ENCODE measurements at regions not wholly inside any gene's neighbourhood (a gene's known extent, or its start where the extent isn't known, plus 50 kb on each side); places are given as distances from the start of the nearest gene placed in this dataset.

- POLR2A ChIA-PET: no interaction called here
- no peak for TF ChIP-seq EZH2 (IDR thresholded peaks at IDR 0.05; ENCODE audit: borderline replicate concordance, insufficient read depth, low read depth, low read length, poor library complexity, severe bottlenecking)
- TF ChIP-seq CTCF (IDR thresholded peaks at IDR 0.05): no peak
- no peak overlapping the region for H3K27ac Mint-ChIP-seq
- H3K4me3 Mint-ChIP-seq: no peak overlapping the region
- Histone ChIP-seq H3K9me3 (ENCODE audit: control extremely low read depth in 1 of 3, control insufficient read depth in 2 of 3, insufficient read depth in 1 of 3, low read length in 2 of 3) (no peaks in the 10 kb centered on the region), H3K36me3 (replicated peaks in 1 of 2; ENCODE audit: control extremely low read depth in 1 of 2, control insufficient read depth in 1 of 2, extremely low read depth in 1 of 2, insufficient read depth in 2 of 2, low read length in 1 of 2) (no peaks in the 10 kb centered on the region), H4K20me1 (ENCODE audit: control insufficient read depth, insufficient read depth, low read length, poor library complexity, severe bottlenecking) (no peaks in the 10 kb centered on the region), H3K79me2 (ENCODE audit: control insufficient read depth, insufficient read depth, low read length) (no peaks in the 10 kb centered on the region), H2AFZ (ENCODE audit: insufficient read depth, low read depth, low read length, poor library complexity, severe bottlenecking) (no peak overlapping the region), H3K9ac (ENCODE audit: low read length) (no peak overlapping the region), H3K4me1 (ENCODE audit: control insufficient read depth in 2 of 2, insufficient read depth in 2 of 2, low read length in 2 of 2) (no peaks in the 10 kb centered on the region), H3K4me2 (replicated peaks; ENCODE audit: low read depth, low read length, poor library complexity, severe bottlenecking) (no peak overlapping the region), H3K27ac (ENCODE audit: low read length in 2 of 2) (no peak overlapping the region), H3K4me3 (ENCODE audit: control extremely low read depth in 1 of 5, extremely low read depth in 1 of 5, insufficient read depth in 1 of 5, low read depth in 2 of 5, low read length in 4 of 5) (no peak overlapping the region), H3K27me3 (replicated peaks in 1 of 4; ENCODE audit: control extremely low read depth in 1 of 4, control insufficient read depth in 3 of 4, insufficient read depth in 4 of 4, low read length in 3 of 4) (no peaks in the 10 kb centered on the region)
- H3K27me3 Mint-ChIP-seq: no peaks in the 10 kb centered on the region
- no peaks in the 10 kb centered on the region for H3K4me1 Mint-ChIP-seq
- ATAC-seq (ENCODE audit: low read depth) (no peak), DNase-seq (no peak)
- CTCF ChIA-PET: no interaction called here
- peaks cover 10% of the 10 kb centered on the region for H3K9me3 Mint-ChIP-seq (ENCODE audit: insufficient read depth)
- intact Hi-C loops (cut with micrococcal nuclease): no loop called here
These were observed 87.5 kb upstream of the PTPRD start for GRCh38 chr9:10700291-10700690.

- no peak for TF ChIP-seq EZH2 (IDR thresholded peaks at IDR 0.05; ENCODE audit: borderline replicate concordance, insufficient read depth, low read depth, low read length, poor library complexity, severe bottlenecking)
- TF ChIP-seq CTCF (IDR thresholded peaks at IDR 0.05): no peak
- peaks cover 10% of the 10 kb centered on the region for H3K9me3 Mint-ChIP-seq (ENCODE audit: insufficient read depth)
- Histone ChIP-seq H3K9ac (ENCODE audit: low read length) (no peak overlapping the region), H3K36me3 (replicated peaks in 1 of 2; ENCODE audit: control extremely low read depth in 1 of 2, control insufficient read depth in 1 of 2, extremely low read depth in 1 of 2, insufficient read depth in 2 of 2, low read length in 1 of 2) (no peaks in the 10 kb centered on the region), H2AFZ (ENCODE audit: insufficient read depth, low read depth, low read length, poor library complexity, severe bottlenecking) (no peak overlapping the region), H4K20me1 (ENCODE audit: control insufficient read depth, insufficient read depth, low read length, poor library complexity, severe bottlenecking) (no peaks in the 10 kb centered on the region), H3K4me1 (ENCODE audit: control insufficient read depth in 2 of 2, insufficient read depth in 2 of 2, low read length in 2 of 2) (no peaks in the 10 kb centered on the region), H3K9me3 (ENCODE audit: control extremely low read depth in 1 of 3, control insufficient read depth in 2 of 3, insufficient read depth in 1 of 3, low read length in 2 of 3) (no peaks in the 10 kb centered on the region), H3K4me3 (ENCODE audit: control extremely low read depth in 1 of 5, extremely low read depth in 1 of 5, insufficient read depth in 1 of 5, low read depth in 2 of 5, low read length in 4 of 5) (no peak overlapping the region), H3K27ac (ENCODE audit: low read length in 2 of 2) (no peak overlapping the region), H3K79me2 (ENCODE audit: control insufficient read depth, insufficient read depth, low read length) (no peaks in the 10 kb centered on the region), H3K4me2 (replicated peaks; ENCODE audit: low read depth, low read length, poor library complexity, severe bottlenecking) (no peak overlapping the region), H3K27me3 (replicated peaks in 1 of 4; ENCODE audit: control extremely low read depth in 1 of 4, control insufficient read depth in 3 of 4, insufficient read depth in 4 of 4, low read length in 3 of 4) (no peaks in the 10 kb centered on the region)
- H3K4me3 Mint-ChIP-seq: no peak overlapping the region
- DNase-seq (no peak), ATAC-seq (ENCODE audit: low read depth) (no peak)
- H3K27ac Mint-ChIP-seq: no peak overlapping the region
- no peaks in the 10 kb centered on the region for H3K4me1 Mint-ChIP-seq
- no peaks in the 10 kb centered on the region for H3K27me3 Mint-ChIP-seq
- intact Hi-C loops (cut with micrococcal nuclease): no loop called here
- ChIA-PET CTCF (no interaction called here), POLR2A (no interaction called here)
- no CpG with 5 or more reads among the region's 3 CpGs for WGBS (ENCODE audit: insufficient coverage)
These were observed 88.1 kb upstream of the PTPRD start for GRCh38 chr9:10700915-10701314.

Data from B cell (primary cell).